ENCODE measurements at regions not wholly inside any gene's neighbourhood (a gene's known extent, or its start where the extent isn't known, plus 50 kb on each side); places are given as distances from the start of the nearest gene placed in this dataset.

DNA sequence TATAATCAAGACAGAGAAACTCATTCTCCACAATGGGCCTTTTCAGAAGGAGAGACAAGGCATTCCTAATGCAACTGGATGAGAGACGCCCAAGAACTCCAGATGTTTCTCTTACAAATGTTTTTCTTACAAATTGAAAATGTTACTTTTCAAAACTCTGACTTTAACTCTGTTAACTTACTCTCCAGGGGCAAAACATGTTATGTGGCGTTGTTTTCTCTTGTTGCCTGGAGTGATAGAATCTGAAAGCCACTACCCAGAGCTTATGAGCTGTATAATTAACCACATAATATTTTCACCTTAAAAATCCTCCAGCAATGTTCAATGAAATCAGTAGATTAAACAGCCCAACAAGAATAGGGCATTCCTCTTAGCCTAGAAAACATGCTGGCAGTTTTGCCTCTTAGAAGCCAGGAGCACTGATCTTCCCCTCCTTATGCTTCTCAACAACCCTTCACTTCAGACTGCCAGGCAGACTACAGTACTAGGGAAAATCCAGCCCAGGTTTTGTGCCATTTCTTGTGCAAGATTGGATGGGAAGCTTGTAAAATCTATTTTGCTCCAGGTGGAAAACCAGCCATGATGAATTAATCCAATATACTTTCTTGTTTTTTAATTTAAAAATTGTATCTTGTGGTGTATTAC, 186.7 kb upstream of the GADL1 start:
- no peak overlapping the region for H2BK20ac ChIP-seq (ENCODE audit: low read depth, low read length)
- H4K91ac ChIP-seq (ENCODE audit: insufficient read depth, low read depth, low read length), result no peak overlapping the region
- no peak overlapping the region for H3K18ac ChIP-seq (ENCODE audit: low read depth, low read length)
- H3K27me3 ChIP-seq (ENCODE audit: control insufficient read depth, insufficient read depth, low read length), result no peaks in the 10 kb centered on the region
- no peak overlapping the region for H3K4me2 ChIP-seq (ENCODE audit: low read depth, low read length)
- no peak overlapping the region for H3K56ac ChIP-seq (ENCODE audit: extremely low read depth, insufficient read depth, low read length)
- intact Hi-C loops (cut with micrococcal nuclease), result no loop called here
- no peak overlapping the region for H2AK5ac ChIP-seq (ENCODE audit: low read depth, low read length)
- peaks cover 2% of the 10 kb centered on the region; the same call in 1 of the 2 replicates for H3K9me3 ChIP-seq (ENCODE audit: control insufficient read depth, insufficient read depth, low read length)
- H2AK9ac ChIP-seq (replicated peaks; ENCODE audit: low read depth, low read length, poor library complexity), result no peak overlapping the region
- TF ChIP-seq, protein P1, sequence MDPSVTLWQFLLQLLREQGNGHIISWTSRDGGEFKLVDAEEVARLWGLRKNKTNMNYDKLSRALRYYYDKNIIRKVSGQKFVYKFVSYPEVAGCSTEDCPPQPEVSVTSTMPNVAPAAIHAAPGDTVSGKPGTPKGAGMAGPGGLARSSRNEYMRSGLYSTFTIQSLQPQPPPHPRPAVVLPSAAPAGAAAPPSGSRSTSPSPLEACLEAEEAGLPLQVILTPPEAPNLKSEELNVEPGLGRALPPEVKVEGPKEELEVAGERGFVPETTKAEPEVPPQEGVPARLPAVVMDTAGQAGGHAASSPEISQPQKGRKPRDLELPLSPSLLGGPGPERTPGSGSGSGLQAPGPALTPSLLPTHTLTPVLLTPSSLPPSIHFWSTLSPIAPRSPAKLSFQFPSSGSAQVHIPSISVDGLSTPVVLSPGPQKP (IDR thresholded peaks at IDR 0.05; ENCODE audit: borderline replicate concordance, low read depth, low read length), result no peak
- TF ChIP-seq NFE2L2 (IDR thresholded peaks at IDR 0.05; ENCODE audit: low read depth, low read length) (no peak), CEBPB (IDR thresholded peaks at IDR 0.05; ENCODE audit: low read depth, low read length) (no peak), POLR2A (IDR thresholded peaks at IDR 0.05; ENCODE audit: low read depth, low read length) (no peak), BHLHE40 (IDR thresholded peaks at IDR 0.05; ENCODE audit: low read depth, low read length) (no peak), RFX5 (IDR thresholded peaks at IDR 0.05; ENCODE audit: low read depth, low read length) (no peak)
- H3K36me3 ChIP-seq (ENCODE audit: control insufficient read depth, insufficient read depth, low read length), result no peaks in the 10 kb centered on the region
- no peak overlapping the region for H2BK120ac ChIP-seq (ENCODE audit: low read depth, low read length)
- H3K79me1 ChIP-seq (ENCODE audit: low read depth in 1 of 2, low read length in 2 of 2), result no peaks in the 10 kb centered on the region
- H3K27ac ChIP-seq (ENCODE audit: insufficient read depth, low read length), result no peak overlapping the region
- H2BK15ac ChIP-seq (ENCODE audit: low read depth, low read length), result no peak overlapping the region
- no peaks in the 10 kb centered on the region for H4K20me1 ChIP-seq (ENCODE audit: insufficient read depth, low read length)
- CTCF ChIA-PET, result interaction anchor here (0.8 to 1.5 kb wide), 2 partner anchors 10 to 12 kb away, joined by 3 to 4 read pairs; no protein-coding TSS in a partner anchor
- no peak overlapping the region for H3K14ac ChIP-seq (replicated peaks; ENCODE audit: low read depth, low read length)
- no peak overlapping the region for H3K9ac ChIP-seq (ENCODE audit: low read depth, low read length)
- DNase-seq, result no peak
- H4K5ac ChIP-seq (ENCODE audit: low read depth, low read length), result no peak overlapping the region
- H4K8ac ChIP-seq (ENCODE audit: low read depth in 2 of 2, low read length in 2 of 2), result no peak overlapping the region; a peak in 1 of 4 replicates
- dilution Hi-C loops (cut with HindIII; ENCODE audit: low sequenced_read_pairs, unreplicated experiment), result no loop called here
- POLR2A ChIA-PET (ENCODE audit: unreplicated experiment), result no interaction called here
- H3K4ac ChIP-seq (ENCODE audit: low read depth, low read length), result no peak overlapping the region
- peaks cover 5% of the 10 kb centered on the region; the same call in 1 of the 2 replicates for H3K9me1 ChIP-seq (ENCODE audit: insufficient read depth, low read length)
- H3K23ac ChIP-seq (ENCODE audit: low read depth, low read length), result no peak overlapping the region
- H3K4me1 ChIP-seq (ENCODE audit: control insufficient read depth, insufficient read depth, low read length), result peaks cover 7% of the 10 kb centered on the region
- no peak for ATAC-seq (ENCODE audit: low read depth)
- in situ Hi-C loops (cut with MboI; ENCODE audit: low sequenced_read_pairs), result no loop called here
- no peak overlapping the region for H3K4me3 ChIP-seq (ENCODE audit: insufficient read depth, low read depth, low read length)
- H2AFZ ChIP-seq (replicated peaks; ENCODE audit: low read length, poor library complexity), result no peak overlapping the region
- 100% methylated on average over 1 of the region's 2 CpGs; no CpG with 5 or more reads in 1 of the 2 experiments for WGBS, 2 experiments (ENCODE audit: extremely low coverage in 2 of 2, insufficient read length in 1 of 2)
- BruUV-seq (replicated peaks), result no TSS peak
- H2BK5ac ChIP-seq (ENCODE audit: low read depth, low read length, poor library complexity, severe bottlenecking), result no peak overlapping the region

Measured in IMR-90 (cell line).